AG04450 (cell line): ENCODE measurements at regions not wholly inside any gene's neighbourhood (a gene's known extent, or its start where the extent isn't known, plus 50 kb on each side); places are given as distances from the start of the nearest gene placed in this dataset.

Experiments used
- CTCF ChIA-PET: fragments of 300-600, 350-600 bp; formaldehyde crosslinking; extraction: SDS; loops from one replicate; lab custom pipeline; 2022; ENCODE audit warnings: antibody characterized with exemption, inconsistent platforms; lab: Charles Lee
- POLR2A ChIA-PET: fragments of 350-600 bp; formaldehyde crosslinking; extraction: SDS; loops from one replicate; lab custom pipeline; 2021; ENCODE audit warnings: antibody characterized with exemption, inconsistent platforms; lab: Yijun Ruan, JAX
- DNase-seq: peaks from one replicate; pipeline ENCODE4 v3.0.0-alpha.2; 2011; ENCODE audit warnings: low read depth, low spot score
- H3K27ac ChIP-seq: one replicate; pipeline ENCODE4 v1.5.1; 2012; ENCODE audit warnings: low read depth, low read length, control low read depth
- H3K27me3 ChIP-seq: one replicate; pipeline ENCODE4 v1.6.0; 2012; ENCODE audit warnings: low read length; ENCODE audit not compliant: control insufficient read depth, insufficient read depth
- H3K4me3 ChIP-seq: 2 replicates; pipeline ENCODE4 v1.5.1; 2011; ENCODE audit warnings: mild to moderate bottlenecking, low read depth, low read length, control low read depth
- H3K9me3 ChIP-seq: 2 replicates; pipeline ENCODE4 v1.5.1; 2012; ENCODE audit warnings: low read length; ENCODE audit not compliant: control insufficient read depth, insufficient read depth
- TF ChIP-seq, protein P1 (sequence below): IDR thresholded peaks from 2 replicates; pipeline ENCODE4 v1.5.1; 2011; ENCODE audit warnings: low read depth, low read length, control low read depth, inconsistent platforms

GRCh38 chr11:71120471-71120896 lies 131.9 kb downstream of the SHANK2 start:
- POLR2A ChIA-PET, result no interaction called here

DNA sequence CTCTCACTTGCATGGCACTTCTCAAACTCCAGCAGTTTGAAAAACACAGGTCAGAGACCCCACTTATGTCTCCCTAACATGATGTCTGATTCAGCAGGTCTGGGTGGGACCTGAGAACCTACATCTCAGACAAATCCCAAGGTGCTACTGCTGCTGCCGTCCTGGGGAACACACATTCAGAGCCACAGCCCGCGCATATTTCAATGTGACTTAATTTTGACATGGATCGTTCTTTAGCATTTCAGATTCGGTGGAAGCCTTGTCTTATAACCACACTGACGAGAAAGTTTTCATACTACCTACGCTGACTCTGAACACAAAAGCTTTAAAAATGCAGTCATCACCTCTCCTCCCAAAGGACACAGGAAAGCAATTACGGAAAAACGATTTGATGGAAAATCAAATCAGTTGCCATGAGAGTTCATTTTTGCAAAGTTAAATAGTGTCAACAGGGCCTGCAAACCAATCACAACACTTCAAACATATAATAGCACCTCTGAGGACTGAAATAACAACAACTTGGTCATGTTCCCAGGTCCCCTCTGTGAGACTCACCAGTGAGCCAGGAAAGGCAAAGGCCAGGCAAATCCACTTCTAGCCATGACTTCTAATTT lies 132.6 kb downstream of the SHANK2 start:
- no peak overlapping the region for H3K27ac ChIP-seq
- no peak overlapping the region for H3K4me3 ChIP-seq
- TF ChIP-seq, protein P1, sequence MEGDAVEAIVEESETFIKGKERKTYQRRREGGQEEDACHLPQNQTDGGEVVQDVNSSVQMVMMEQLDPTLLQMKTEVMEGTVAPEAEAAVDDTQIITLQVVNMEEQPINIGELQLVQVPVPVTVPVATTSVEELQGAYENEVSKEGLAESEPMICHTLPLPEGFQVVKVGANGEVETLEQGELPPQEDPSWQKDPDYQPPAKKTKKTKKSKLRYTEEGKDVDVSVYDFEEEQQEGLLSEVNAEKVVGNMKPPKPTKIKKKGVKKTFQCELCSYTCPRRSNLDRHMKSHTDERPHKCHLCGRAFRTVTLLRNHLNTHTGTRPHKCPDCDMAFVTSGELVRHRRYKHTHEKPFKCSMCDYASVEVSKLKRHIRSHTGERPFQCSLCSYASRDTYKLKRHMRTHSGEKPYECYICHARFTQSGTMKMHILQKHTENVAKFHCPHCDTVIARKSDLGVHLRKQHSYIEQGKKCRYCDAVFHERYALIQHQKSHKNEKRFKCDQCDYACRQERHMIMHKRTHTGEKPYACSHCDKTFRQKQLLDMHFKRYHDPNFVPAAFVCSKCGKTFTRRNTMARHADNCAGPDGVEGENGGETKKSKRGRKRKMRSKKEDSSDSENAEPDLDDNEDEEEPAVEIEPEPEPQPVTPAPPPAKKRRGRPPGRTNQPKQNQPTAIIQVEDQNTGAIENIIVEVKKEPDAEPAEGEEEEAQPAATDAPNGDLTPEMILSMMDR, result no peak
- POLR2A ChIA-PET, result no interaction called here
- DNase-seq, result no peak
- no peaks in the 10 kb centered on the region for H3K27me3 ChIP-seq
- H3K9me3 ChIP-seq, result peaks cover 32% of the 10 kb centered on the region
- CTCF ChIA-PET, result no interaction called here

More at GRCh38 chr11:71120471-71120896, 131.9 kb downstream of the SHANK2 start:
- Histone ChIP-seq H3K27me3 (no peaks in the 10 kb centered on the region), H3K4me3 (no peak overlapping the region), H3K9me3 (peaks cover 32% of the 10 kb centered on the region), H3K27ac (no peak overlapping the region)
- CTCF ChIA-PET, result no interaction called here
- no peak for DNase-seq
- TF ChIP-seq, protein P1, result no peak

GRCh38 chr11:71118671-71119250 lies 133.6 kb downstream of the SHANK2 start:
- Histone ChIP-seq H3K4me3 (no peak overlapping the region), H3K27me3 (no peaks in the 10 kb centered on the region), H3K9me3 (peaks cover 34% of the 10 kb centered on the region), H3K27ac (no peak overlapping the region)
- CTCF ChIA-PET, result no interaction called here
- TF ChIP-seq, protein P1, result no peak
- POLR2A ChIA-PET, result no interaction called here
- DNase-seq, result no peak

- POLR2A ChIA-PET, result no interaction called here
- DNase-seq, result no peak
- TF ChIP-seq, protein P1, result no peak
- CTCF ChIA-PET, result no interaction called here
- Histone ChIP-seq H3K4me3 (no peak overlapping the region), H3K27ac (no peak overlapping the region), H3K9me3 (peaks cover 31% of the 10 kb centered on the region), H3K27me3 (no peaks in the 10 kb centered on the region)
These were observed 135.1 kb downstream of the SHANK2 start for GRCh38 chr11:71117311-71117710.

DNA sequence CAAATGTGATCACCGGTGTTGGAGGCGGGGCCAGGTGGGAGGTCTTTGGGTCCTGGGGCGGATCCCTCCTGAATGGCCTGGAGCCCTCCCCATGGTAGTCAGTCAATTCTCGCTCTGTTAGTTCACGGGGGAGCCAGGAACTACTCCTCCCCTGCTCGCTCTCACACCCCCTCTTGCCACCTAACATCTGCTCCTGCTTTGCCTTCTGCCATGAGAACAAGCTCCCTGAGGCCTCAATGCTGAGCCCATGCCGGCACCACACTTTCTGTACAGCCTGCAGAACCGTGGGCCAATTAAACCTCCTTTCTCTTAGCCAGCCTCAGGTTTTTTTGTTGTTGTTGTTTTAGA lies 135.7 kb downstream of the SHANK2 start:
- Histone ChIP-seq H3K27ac (no peak overlapping the region), H3K4me3 (no peak overlapping the region), H3K9me3 (peaks cover 33% of the 10 kb centered on the region), H3K27me3 (no peaks in the 10 kb centered on the region)
- CTCF ChIA-PET, result no interaction called here
- TF ChIP-seq, protein P1, result no peak
- DNase-seq, result no peak
- POLR2A ChIA-PET, result no interaction called here
